ENCODE measurements at regions not wholly inside any gene's neighbourhood (a gene's known extent, or its start where the extent isn't known, plus 50 kb on each side); places are given as distances from the start of the nearest gene placed in this dataset.

DNA sequence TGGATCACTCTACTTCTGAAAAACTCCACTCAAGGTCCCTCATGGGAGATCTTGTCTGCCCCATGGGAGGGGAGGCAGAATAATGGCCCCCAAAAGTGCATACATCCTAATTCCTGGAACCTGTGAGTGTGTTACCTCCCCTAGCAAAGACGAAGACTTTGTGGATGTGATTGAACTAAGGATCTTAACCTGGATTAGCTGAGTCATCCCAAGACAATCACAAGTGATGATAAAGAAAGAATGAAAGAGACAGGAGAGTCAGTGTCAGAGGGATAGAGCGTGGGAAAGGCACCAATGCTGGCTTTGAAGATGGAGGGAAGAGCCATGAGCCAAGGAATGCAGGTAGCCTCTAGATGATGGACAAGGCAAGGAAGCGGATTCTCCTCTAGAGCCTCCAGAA lies 374.7 kb upstream of the DYNLRB2 start:
- WGBS, 2 donors: 88 to 93% methylated on average over 3 of the region's 3 CpGs
- intact Hi-C loops (cut with DNase I; ENCODE audit: low total_unique reads): no loop called here
- TF ChIP-seq, protein P1, sequence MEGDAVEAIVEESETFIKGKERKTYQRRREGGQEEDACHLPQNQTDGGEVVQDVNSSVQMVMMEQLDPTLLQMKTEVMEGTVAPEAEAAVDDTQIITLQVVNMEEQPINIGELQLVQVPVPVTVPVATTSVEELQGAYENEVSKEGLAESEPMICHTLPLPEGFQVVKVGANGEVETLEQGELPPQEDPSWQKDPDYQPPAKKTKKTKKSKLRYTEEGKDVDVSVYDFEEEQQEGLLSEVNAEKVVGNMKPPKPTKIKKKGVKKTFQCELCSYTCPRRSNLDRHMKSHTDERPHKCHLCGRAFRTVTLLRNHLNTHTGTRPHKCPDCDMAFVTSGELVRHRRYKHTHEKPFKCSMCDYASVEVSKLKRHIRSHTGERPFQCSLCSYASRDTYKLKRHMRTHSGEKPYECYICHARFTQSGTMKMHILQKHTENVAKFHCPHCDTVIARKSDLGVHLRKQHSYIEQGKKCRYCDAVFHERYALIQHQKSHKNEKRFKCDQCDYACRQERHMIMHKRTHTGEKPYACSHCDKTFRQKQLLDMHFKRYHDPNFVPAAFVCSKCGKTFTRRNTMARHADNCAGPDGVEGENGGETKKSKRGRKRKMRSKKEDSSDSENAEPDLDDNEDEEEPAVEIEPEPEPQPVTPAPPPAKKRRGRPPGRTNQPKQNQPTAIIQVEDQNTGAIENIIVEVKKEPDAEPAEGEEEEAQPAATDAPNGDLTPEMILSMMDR (IDR thresholded peaks at IDR 0.05): no peak
- TF ChIP-seq POLR2A (IDR thresholded peaks at IDR 0.05): no peak
- no peak overlapping the region for H3K4me3 ChIP-seq (ENCODE audit: low read depth, poor library complexity, severe bottlenecking)
- no peak for DNase-seq (ENCODE audit: low spot score in 2 of 2)

DNA sequence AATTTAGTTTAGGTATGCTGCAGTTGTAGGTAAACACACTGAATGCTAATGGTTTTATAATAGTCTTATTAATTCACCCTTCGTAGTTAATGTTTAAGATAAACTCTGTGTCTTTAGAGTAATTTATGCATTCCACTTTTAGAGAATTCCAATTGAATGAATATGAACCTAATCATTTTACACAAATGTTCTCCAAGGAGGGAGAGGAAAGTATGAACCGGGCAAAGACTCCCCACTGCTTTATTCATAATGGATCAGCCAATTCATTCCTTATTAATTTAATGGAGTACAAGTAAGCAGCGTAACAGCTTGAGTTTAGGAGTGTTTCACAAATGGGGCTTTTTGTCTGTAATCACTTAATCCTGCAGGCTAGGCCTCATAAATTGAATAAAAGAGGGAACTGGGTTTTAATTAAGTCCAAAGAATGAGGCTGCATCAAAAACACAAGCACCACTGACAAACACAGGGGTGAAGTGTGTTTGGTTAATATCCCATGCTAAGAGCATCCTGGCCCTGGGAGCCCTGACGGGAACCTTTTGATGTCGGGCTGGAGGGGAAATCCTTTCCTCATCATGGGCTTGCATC lies 375.7 kb upstream of the DYNLRB2 start:
- DNase-seq (ENCODE audit: low spot score in 2 of 2): no peak
- WGBS, 2 donors: 74 to 89% methylated on average over 5 of the region's 5 CpGs
- H3K4me3 ChIP-seq (ENCODE audit: low read depth, poor library complexity, severe bottlenecking): no peak overlapping the region
- intact Hi-C loops (cut with DNase I; ENCODE audit: low total_unique reads): no loop called here
- no peak for TF ChIP-seq POLR2A (IDR thresholded peaks at IDR 0.05)
- TF ChIP-seq, protein P1 (IDR thresholded peaks at IDR 0.05): no peak

DNA sequence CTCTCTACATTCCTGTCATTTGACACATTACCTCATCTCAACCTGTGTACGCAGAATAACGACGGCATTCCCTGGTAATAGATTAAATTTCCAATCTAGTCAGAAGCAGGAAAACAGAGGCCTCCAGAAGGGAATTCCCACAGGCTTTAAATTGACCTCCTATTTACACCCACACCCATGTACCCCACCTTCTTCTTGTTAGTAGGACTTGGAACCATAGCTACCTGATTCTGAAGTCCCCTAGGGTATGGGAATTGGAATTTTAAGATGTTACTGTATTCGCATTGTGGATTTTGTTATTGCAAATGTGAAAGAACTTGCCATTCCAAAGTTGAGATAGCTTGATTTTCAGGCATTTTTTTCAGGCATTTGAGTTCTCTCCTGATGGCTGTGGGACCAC lies 377.5 kb upstream of the DYNLRB2 start:
- WGBS, 2 donors: 82 to 88% methylated on average over 4 of the region's 4 CpGs
- intact Hi-C loops (cut with DNase I; ENCODE audit: low total_unique reads): no loop called here
- no peak for TF ChIP-seq POLR2A (IDR thresholded peaks at IDR 0.05)
- TF ChIP-seq, protein P1 (IDR thresholded peaks at IDR 0.05): no peak
- no peak for DNase-seq (ENCODE audit: low spot score in 2 of 2)
- no peak overlapping the region for H3K4me3 ChIP-seq (ENCODE audit: low read depth, poor library complexity, severe bottlenecking)

DNA sequence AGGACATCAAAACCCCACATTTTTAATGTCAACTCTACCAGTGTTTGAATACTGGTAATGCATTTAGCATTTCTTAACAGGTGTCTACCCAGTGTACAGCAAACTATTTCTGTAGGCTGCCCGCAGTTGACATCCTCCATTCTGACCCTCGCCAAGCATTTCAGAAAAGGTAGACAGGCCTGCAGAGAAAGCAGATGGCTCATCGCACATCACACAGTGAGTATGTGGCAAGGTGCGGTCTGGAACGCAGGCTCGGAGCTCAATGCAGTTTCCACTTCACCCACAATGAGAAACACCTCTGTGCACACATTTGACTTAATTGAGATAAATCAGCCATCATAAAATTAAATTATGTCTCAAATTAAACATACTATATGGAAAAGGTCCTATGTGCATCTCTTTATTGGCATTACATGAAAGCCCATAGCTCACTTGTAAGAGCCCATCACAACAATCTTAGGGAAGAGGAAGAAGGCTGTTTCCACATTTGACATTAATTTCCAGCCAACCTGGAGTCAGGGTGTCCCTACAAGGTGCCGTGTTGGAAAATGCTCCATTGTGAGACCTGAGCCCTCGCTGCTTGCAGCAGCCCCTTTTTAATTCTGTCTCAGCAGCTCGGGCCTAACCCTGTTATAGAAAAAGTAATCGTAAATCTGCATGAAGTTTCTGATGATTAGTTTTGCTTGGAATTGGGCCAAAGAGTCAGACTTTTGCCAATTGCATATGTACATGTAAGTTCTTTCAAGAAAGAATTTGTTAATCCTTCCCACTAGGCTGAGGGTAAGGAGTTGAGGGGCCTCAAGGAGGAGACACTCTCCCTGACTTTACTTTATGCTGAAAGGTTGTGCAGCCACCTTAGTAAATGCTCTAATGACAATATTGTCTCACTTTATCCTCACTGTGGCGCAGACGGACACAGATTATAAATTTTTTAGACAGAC lies 378.7 kb upstream of the DYNLRB2 start:
- DNase-seq (ENCODE audit: low spot score in 2 of 2): no peak
- TF ChIP-seq POLR2A (IDR thresholded peaks at IDR 0.05): no peak
- intact Hi-C loops (cut with DNase I; ENCODE audit: low total_unique reads): no loop called here
- WGBS, 2 donors: 81 to 85% methylated on average over 12 of the region's 12 CpGs
- H3K4me3 ChIP-seq (ENCODE audit: low read depth, poor library complexity, severe bottlenecking): no peak overlapping the region

DNA sequence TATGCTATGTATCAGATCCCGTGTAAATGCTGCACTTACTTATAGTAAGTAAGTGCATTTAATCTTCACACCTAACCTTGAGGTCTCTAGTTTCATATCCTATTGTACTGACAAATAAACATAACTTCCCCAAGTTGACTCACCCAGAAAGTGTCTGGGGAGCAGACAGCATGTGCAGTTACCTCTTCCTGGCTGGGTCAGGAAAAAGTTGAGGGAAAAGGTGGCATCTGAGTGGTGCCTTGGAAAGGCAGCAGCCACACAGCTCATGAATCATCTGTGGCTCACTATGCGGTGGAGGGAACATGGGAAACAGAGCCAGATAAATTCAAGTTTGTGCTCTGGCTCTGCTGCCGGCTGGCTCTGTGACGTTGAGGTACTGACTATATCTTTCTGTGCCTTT lies 382.0 kb upstream of the DYNLRB2 start:
- 72 to 79% methylated on average over 4 of the region's 4 CpGs for WGBS, 2 donors
- intact Hi-C loops (cut with DNase I; ENCODE audit: low total_unique reads): no loop called here
- H3K4me3 ChIP-seq (ENCODE audit: low read depth, poor library complexity, severe bottlenecking): no peak overlapping the region
- no peak for TF ChIP-seq POLR2A (IDR thresholded peaks at IDR 0.05)
- TF ChIP-seq, protein P1 (IDR thresholded peaks at IDR 0.05): no peak
- DNase-seq (ENCODE audit: low spot score in 2 of 2): no peak

DNA sequence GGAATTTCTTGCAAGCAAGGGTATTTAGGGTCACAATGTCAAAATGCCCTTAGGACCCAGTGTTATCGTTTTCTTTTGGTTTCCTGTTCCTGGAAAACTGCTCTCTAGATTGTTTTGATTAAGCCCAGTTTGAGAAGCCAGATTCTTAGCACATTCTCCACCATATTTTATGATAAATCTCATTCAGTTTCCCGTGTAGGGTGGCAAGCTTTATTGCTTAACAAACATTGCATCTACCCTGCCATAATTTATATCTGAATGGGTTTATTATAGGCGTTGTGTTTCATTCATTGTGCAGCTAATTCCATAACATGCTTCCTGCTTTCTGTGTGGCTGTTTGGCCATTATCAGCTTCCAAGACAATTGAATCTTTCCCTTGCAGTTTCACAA lies 389.1 kb upstream of the DYNLRB2 start:
- no peak overlapping the region for H3K4me3 ChIP-seq (ENCODE audit: low read depth, poor library complexity, severe bottlenecking)
- TF ChIP-seq POLR2A (IDR thresholded peaks at IDR 0.05): no peak
- TF ChIP-seq, protein P1 (IDR thresholded peaks at IDR 0.05): no peak
- WGBS, 2 donors: 19 to 26% methylated on average over 3 of the region's 3 CpGs
- DNase-seq (ENCODE audit: low spot score in 2 of 2): no peak
- intact Hi-C loops (cut with DNase I; ENCODE audit: low total_unique reads): no loop called here

Measured in lower leg skin (tissue), 4 donors.